GM19468 (cell line): ENCODE measurements at regions not wholly inside any gene's neighbourhood (a gene's known extent, or its start where the extent isn't known, plus 50 kb on each side); places are given as distances from the start of the nearest gene placed in this dataset.
A peak's percentile ranks its signal among the peaks of the same experiment; 100 is the strongest.
"Not testable (repeated sequence)": the region's sequence is repeated elsewhere in the genome, so short reads cannot be mapped to it uniquely, and the experiment has no call there.

Source experiments
- ATAC-seq: cut with Tn5 transposase; IDR thresholded peaks from one replicate; pipeline ENCODE4 v1.9.1; 2021; ENCODE audit warnings: mild to moderate bottlenecking, moderate library complexity, moderate number of reproducible peaks; ENCODE audit not compliant: unreplicated experiment; ENCODE audit errors: extremely low read depth

DNA sequence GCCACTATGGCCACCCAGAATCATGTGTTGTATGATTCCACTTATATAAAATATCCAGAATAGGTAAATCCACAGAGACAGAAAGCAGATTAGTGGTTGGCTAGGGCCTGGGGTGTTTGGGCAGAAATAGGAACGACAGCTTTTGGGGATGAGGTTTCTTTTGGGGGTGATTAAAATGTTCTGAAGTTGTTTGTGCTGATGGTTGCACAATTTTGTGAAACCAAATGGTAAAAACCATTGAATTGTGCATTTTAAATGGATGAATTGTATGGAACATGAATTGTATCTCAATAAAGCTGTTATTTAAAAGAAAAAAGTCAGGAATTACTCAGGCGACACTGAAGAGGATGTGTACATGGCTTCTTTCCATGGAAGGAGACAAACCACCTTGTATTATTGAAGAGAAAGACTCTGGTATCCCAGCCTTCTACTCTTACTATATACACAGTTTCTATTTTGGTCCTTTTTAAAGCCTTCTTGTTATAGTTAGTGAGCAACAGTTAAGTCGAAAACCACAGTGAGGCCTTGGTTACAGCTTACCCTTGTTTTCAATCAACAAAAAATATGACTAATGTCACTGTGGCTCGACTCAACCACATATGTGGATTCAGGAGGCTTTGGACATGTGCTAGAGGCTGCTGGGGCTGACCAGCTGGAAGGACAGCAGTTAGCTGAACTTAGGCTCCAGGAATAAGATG, 57.1 kb upstream of the KMT2E start:
- ATAC-seq = peak; percentile 88

DNA sequence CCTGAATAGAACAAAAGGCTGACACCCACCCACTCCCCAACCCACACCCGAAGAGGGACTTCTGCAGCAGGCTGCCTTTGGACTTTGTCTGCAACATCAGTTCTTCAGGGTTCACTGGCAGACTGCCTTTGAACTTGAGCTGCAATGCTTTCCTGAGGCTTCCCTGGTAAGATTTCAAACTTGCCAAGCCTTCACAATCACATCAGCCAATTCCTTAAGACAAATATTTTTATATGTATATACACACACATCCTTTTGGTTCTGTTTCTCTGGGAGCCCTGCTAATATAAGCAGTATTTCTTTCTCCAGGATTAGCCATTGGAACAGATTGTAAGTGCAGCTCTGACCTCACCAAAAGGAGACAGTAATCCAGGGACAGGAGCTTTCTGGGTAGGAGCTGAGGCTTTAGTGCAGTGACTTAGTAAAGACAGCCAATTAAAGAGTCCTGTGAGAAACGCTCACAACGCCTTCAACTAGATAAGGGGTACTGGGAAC, 55.6 kb upstream of the KMT2E start:
- ATAC-seq = no peak

DNA sequence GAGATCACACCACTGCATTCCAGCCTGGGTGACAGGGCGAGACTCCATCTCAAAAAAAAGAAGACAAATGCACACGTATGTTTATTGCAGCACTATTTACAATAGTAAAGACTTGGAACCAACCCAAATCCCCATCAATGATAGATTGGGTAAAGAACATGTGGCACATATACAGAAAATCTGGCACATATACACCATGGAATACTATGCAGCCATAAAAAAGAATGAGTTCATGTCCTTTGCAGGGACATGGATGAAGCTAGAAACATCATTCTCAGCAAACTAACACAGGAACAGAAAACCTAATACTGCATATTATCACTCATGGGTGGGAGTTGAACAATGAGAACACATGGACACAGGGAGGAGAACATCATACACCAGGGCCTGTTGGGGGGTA, 54.5 kb upstream of the KMT2E start:
- not testable (repeated sequence) for ATAC-seq

DNA sequence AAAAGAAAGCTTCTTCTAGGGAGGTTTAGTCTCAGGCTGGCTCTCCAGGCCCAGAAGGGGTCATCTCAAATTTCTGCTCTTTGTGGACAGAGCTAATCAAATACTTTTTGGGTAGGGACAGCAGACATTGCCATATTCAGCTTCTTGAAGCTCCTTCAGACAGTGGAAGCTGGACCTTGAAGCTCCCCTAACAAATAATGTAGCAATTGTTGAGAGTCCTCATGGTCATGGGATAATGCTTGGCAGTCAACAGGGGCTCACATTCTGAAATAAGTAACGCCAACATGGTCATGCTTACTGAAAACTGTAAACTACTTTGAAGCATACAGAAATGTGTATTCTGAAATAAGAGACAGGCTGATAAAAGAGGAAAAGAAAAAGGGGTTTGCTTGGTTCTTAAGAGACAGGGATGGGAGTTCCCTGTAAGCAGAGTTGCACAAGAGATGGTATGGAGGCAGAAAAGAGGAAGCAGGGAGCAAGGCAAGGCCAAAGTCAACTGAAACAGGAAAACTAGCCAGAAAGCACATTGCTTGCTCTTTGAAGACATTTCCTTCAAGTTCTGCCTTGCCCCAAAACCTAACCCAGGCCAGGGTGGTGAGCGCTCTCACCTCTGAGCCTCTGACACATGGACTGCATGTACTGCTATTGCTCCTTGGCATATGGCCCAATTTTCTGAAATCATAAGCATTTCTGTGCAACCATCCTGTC, 53.1 kb upstream of the KMT2E start:
- no peak for ATAC-seq

DNA sequence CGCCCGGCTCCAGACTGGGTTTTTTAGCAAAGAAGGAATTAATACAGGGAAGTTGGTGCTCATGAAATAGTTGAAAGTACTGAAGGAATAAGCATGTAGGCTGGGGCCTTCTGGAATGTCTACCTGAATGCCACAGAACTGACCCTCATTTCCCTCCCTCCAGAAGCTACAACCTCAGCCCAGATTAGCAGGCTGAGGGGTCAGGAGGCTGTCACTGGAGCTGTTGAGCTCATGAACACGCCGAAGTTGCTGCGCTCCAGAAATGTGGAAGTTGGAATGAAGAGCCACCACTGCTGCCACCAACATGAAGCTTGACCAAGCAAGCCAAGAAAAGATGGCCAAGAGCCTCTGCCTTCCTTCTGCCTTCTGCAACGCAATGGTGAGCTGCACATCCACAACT, 52.2 kb upstream of the KMT2E start:
- no peak for ATAC-seq

DNA sequence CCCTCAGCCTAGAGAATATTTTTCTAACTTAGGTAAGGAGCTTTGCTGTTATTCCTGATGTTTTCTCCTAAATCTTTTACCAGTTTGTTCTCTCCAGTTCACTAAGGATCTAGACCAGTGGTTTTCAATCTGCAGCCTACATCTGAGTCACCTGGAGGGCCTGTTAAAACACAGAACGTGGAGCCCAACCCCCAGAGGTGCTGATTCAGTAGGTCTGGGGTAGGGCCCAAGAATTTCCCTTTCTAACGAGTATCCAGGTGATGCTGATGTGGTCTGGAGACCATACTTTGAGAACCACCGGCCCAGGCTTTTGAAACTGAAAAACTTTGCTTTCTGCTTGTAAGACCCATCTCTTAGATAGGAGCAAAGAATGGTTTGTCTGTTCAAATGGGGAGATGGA, 51.2 kb upstream of the KMT2E start:
- no peak for ATAC-seq

DNA sequence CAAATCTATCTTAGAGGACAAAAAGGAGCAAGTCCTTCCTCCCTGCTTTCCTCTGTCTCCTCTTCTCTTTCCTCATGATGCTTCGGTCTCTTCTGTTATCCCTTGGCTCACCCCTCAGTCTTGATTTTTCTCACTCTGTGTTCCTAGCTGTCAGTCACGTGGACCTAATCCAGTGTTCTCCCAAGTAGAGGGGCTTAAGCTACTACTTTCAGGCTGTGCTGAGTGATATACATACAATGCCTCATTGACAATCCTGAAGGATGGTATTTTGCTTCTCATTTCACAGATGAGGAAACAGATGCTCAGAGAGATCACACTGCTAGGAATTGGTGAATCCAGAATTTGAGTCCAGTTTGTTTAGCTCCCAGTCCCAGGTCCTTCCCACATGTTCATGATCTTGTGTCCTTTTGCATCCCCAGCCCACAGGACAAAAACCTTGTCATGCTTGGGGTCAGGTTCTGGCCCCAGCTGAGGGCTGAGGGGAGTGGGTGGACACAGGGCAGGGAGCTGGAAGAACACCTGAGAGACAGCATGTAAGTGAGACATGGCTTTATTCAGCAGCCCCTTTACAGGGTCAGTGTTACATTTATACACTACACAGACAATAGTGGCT, 50.5 kb upstream of the KMT2E start:
- ATAC-seq = no peak

DNA sequence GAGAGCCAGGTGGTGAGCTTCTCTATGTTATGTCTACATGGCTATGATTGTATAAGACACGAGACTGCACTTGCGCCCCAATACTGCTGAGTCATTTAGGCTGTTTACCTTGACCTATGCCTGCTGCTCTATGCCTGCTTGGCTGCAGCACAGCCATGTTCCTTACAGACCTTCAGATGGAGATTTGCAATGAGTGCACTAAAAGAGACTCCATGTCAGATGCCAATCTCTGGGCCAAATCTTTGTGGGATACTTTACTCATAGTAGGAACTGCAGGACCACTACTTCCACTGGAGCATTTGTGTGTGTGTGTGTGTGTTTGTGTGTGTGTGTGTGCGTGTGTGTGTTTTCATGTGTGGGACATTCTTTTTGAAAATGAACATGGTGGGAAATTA, 50.0 kb upstream of the KMT2E start:
- no peak for ATAC-seq
